ENCODE measurements at regions not wholly inside any gene's neighbourhood (a gene's known extent, or its start where the extent isn't known, plus 50 kb on each side); places are given as distances from the start of the nearest gene placed in this dataset.

DNA sequence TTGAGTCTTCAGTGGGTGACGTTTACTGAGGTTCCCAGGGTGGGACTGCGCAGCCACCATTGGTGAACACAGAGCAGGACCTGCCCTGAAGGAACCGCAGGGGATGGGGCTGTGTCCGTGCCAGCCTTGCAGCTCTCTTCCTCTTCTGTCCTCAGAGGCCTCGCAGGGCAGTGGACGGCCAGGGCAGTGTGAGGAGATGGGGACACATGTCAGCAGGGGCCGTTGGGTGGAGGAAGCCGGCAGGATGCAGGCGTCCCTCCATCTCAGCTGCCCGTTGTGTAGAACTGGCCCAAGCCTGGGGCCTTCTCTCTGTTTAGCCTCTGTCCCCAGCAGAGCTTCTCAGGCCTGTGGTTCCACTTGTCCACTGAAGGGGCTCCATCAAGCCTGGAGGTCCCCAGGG is 53.6 kb upstream of the SMOC2 start:
- TF ChIP-seq, protein P1, sequence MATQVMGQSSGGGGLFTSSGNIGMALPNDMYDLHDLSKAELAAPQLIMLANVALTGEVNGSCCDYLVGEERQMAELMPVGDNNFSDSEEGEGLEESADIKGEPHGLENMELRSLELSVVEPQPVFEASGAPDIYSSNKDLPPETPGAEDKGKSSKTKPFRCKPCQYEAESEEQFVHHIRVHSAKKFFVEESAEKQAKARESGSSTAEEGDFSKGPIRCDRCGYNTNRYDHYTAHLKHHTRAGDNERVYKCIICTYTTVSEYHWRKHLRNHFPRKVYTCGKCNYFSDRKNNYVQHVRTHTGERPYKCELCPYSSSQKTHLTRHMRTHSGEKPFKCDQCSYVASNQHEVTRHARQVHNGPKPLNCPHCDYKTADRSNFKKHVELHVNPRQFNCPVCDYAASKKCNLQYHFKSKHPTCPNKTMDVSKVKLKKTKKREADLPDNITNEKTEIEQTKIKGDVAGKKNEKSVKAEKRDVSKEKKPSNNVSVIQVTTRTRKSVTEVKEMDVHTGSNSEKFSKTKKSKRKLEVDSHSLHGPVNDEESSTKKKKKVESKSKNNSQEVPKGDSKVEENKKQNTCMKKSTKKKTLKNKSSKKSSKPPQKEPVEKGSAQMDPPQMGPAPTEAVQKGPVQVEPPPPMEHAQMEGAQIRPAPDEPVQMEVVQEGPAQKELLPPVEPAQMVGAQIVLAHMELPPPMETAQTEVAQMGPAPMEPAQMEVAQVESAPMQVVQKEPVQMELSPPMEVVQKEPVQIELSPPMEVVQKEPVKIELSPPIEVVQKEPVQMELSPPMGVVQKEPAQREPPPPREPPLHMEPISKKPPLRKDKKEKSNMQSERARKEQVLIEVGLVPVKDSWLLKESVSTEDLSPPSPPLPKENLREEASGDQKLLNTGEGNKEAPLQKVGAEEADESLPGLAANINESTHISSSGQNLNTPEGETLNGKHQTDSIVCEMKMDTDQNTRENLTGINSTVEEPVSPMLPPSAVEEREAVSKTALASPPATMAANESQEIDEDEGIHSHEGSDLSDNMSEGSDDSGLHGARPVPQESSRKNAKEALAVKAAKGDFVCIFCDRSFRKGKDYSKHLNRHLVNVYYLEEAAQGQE (IDR thresholded peaks at IDR 0.05; ENCODE audit: insufficient read depth in 1 of 2, low read depth in 2 of 2, low read length in 1 of 2) = no peak
- TF ChIP-seq TCF7L2 (IDR thresholded peaks at IDR 0.05; ENCODE audit: low read depth, low read length) (no peak), POLR2AphosphoS5 (IDR thresholded peaks at IDR 0.05; ENCODE audit: low read depth, low read length) (no peak), SIN3A (IDR thresholded peaks at IDR 0.05; ENCODE audit: borderline replicate concordance, insufficient read depth, low read depth, low read length) (no peak)
- TF ChIP-seq, protein P2, sequence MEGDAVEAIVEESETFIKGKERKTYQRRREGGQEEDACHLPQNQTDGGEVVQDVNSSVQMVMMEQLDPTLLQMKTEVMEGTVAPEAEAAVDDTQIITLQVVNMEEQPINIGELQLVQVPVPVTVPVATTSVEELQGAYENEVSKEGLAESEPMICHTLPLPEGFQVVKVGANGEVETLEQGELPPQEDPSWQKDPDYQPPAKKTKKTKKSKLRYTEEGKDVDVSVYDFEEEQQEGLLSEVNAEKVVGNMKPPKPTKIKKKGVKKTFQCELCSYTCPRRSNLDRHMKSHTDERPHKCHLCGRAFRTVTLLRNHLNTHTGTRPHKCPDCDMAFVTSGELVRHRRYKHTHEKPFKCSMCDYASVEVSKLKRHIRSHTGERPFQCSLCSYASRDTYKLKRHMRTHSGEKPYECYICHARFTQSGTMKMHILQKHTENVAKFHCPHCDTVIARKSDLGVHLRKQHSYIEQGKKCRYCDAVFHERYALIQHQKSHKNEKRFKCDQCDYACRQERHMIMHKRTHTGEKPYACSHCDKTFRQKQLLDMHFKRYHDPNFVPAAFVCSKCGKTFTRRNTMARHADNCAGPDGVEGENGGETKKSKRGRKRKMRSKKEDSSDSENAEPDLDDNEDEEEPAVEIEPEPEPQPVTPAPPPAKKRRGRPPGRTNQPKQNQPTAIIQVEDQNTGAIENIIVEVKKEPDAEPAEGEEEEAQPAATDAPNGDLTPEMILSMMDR (IDR thresholded peaks at IDR 0.05) = no peak
- H3K36me3 ChIP-seq (ENCODE audit: control insufficient read depth, insufficient read depth, low read length) = no peaks in the 10 kb centered on the region
- H3K27me3 ChIP-seq (ENCODE audit: control insufficient read depth, insufficient read depth, low read length) = 0 out of 2 replicates have a peak, but pooled peaks cover 3% of the 10 kb centered on the region
- intact Hi-C loops (cut with micrococcal nuclease; ENCODE audit: unreplicated experiment) (no loop called here), in situ Hi-C loops (cut with HindIII; ENCODE audit: low pct_unique_long_range_greater_than_20kb, low sequenced_read_pairs) (no loop called here)
- ChIA-PET CTCF (no interaction called here), POLR2A (interaction anchor here (0.7 kb wide), 1 partner anchor 340 kb away, joined by 3 read pairs; no protein-coding TSS in a partner anchor)
- no peaks in the 10 kb centered on the region for H3K9me3 ChIP-seq (ENCODE audit: control insufficient read depth, insufficient read depth, low read depth, low read length)
- ATAC-seq (no peak), DNase-seq (ENCODE audit: low read depth, low spot score) (no peak)
- H3K4me1 ChIP-seq (ENCODE audit: control insufficient read depth, insufficient read depth, low read length) = no peaks in the 10 kb centered on the region
- BruUV-seq (replicated peaks) = no TSS peak
- no peak overlapping the region for H3K27ac ChIP-seq (ENCODE audit: low read length)
- H3K4me3 ChIP-seq (ENCODE audit: low read depth in 2 of 2, low read length in 2 of 2) = no peak overlapping the region

DNA sequence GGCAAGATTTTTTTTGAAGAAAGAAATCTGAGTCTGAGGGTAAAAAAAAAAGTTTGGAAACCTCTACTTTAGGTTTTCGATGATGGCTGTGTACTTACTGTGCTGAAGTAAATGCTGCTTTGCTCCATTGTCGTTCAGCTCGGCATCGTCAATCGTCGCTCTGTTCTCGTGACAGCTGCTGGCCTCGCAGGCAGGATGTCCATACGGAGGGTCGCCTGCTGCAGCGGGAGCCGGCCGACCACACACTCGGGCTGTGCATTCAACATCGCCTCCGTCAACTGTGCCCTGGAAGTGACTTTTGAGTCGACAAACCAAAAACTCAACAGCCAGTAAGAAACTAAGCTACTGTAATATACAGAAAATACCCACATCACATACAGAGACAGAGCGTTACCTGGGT is 53.1 kb upstream of the SMOC2 start:
- 0 out of 2 replicates have a peak, but pooled peaks cover 3% of the 10 kb centered on the region for H3K27me3 ChIP-seq (ENCODE audit: control insufficient read depth, insufficient read depth, low read length)

More for the DNA sequence above, 53.1 kb upstream of the SMOC2 start:
- Histone ChIP-seq H3K27ac (ENCODE audit: low read length) (no peak overlapping the region), H3K36me3 (ENCODE audit: control insufficient read depth, insufficient read depth, low read length) (no peaks in the 10 kb centered on the region), H3K4me1 (ENCODE audit: control insufficient read depth, insufficient read depth, low read length) (no peaks in the 10 kb centered on the region), H3K4me3 (ENCODE audit: low read depth in 2 of 2, low read length in 2 of 2) (no peak overlapping the region), H3K9me3 (ENCODE audit: control insufficient read depth, insufficient read depth, low read depth, low read length) (no peaks in the 10 kb centered on the region)
- no peak for TF ChIP-seq SIN3A (IDR thresholded peaks at IDR 0.05; ENCODE audit: borderline replicate concordance, insufficient read depth, low read depth, low read length)
- TF ChIP-seq POLR2AphosphoS5 (IDR thresholded peaks at IDR 0.05; ENCODE audit: low read depth, low read length) = no peak
- no peak for TF ChIP-seq TCF7L2 (IDR thresholded peaks at IDR 0.05; ENCODE audit: low read depth, low read length)
- TF ChIP-seq, protein P1 (IDR thresholded peaks at IDR 0.05; ENCODE audit: insufficient read depth in 1 of 2, low read depth in 2 of 2, low read length in 1 of 2) = no peak
- TF ChIP-seq, protein P2 (IDR thresholded peaks at IDR 0.05) = no peak
- CTCF ChIA-PET = no interaction called here
- ATAC-seq (no peak), DNase-seq (ENCODE audit: low read depth, low spot score) (no peak)
- POLR2A ChIA-PET = interaction anchor here (0.7 kb wide), 1 partner anchor 340 kb away, joined by 3 read pairs; no protein-coding TSS in a partner anchor
- BruUV-seq (replicated peaks) = no TSS peak
- in situ Hi-C loops (cut with HindIII; ENCODE audit: low pct_unique_long_range_greater_than_20kb, low sequenced_read_pairs) (no loop called here), intact Hi-C loops (cut with micrococcal nuclease; ENCODE audit: unreplicated experiment) (no loop called here)
